RCC 7860 (cell line): ENCODE measurements at regions not wholly inside any gene's neighbourhood (a gene's known extent, or its start where the extent isn't known, plus 50 kb on each side); places are given as distances from the start of the nearest gene placed in this dataset.
"Not testable (repeated sequence)": the region's sequence is repeated elsewhere in the genome, so short reads cannot be mapped to it uniquely, and the experiment has no call there.

Experiments used
- DNase-seq: peaks from one replicate; pipeline ENCODE4 v3.0.0-alpha.2; 2015; ENCODE audit warnings: low spot score
- FAIRE-seq: peaks from 2 replicates; lab custom pipeline; 2012; peaks lifted over from hg19 to GRCh38; lab: Jason Lieb, UNC

GRCh38 chr19:28084659-28085157 is 1128.2 kb downstream of the UQCRFS1 start:
- not testable (repeated sequence) for FAIRE-seq, DNase-seq

GRCh38 chr19:28076628-28077027 is 1136.3 kb downstream of the UQCRFS1 start:
- DNase-seq (no peak), FAIRE-seq (no peak)

- FAIRE-seq: no peak
Observed at GRCh38 chr19:28075229-28075628, 1137.7 kb downstream of the UQCRFS1 start.

GRCh38 chr19:28074773-28075172 is 1138.2 kb downstream of the UQCRFS1 start:
- FAIRE-seq: peak; percentile 69
- peak; percentile 32 for DNase-seq

More at GRCh38 chr19:28075229-28075628, 1137.7 kb downstream of the UQCRFS1 start:
- DNase-seq: no peak

- FAIRE-seq (no peak), DNase-seq (no peak)
Observed at GRCh38 chr19:28067882-28068281, 1145.1 kb downstream of the UQCRFS1 start.

GRCh38 chr19:28066988-28067387 is 1146.0 kb downstream of the UQCRFS1 start:
- no peak for DNase-seq
- no peak for FAIRE-seq

GRCh38 chr19:28066161-28066560 is 1146.8 kb downstream of the UQCRFS1 start:
- no peak for FAIRE-seq
- no peak for DNase-seq

- peak; percentile 12 for DNase-seq
- no peak for FAIRE-seq
Observed at GRCh38 chr19:28065026-28065425, 1147.9 kb downstream of the UQCRFS1 start.

GRCh38 chr19:28063702-28064101 is 1149.2 kb downstream of the UQCRFS1 start:
- DNase-seq (no peak), FAIRE-seq (no peak)

GRCh38 chr19:28061111-28061510 is 1151.8 kb downstream of the UQCRFS1 start:
- no peak for DNase-seq
- no peak for FAIRE-seq

- DNase-seq, FAIRE-seq: not testable (repeated sequence)
Observed at GRCh38 chr19:28057026-28057425, 1155.9 kb downstream of the UQCRFS1 start.

GRCh38 chr19:28051047-28051446 is 1161.9 kb downstream of the UQCRFS1 start:
- FAIRE-seq: no peak
- no peak for DNase-seq

GRCh38 chr19:28049875-28050274 is 1163.1 kb downstream of the UQCRFS1 start:
- DNase-seq (no peak), FAIRE-seq (no peak)

- FAIRE-seq (no peak), DNase-seq (no peak)
Observed at GRCh38 chr19:28046932-28047331, 1166.0 kb downstream of the UQCRFS1 start.

GRCh38 chr19:28045621-28046020 is 1167.3 kb downstream of the UQCRFS1 start:
- DNase-seq (no peak), FAIRE-seq (no peak)

GRCh38 chr19:28044477-28044876 is 1168.5 kb downstream of the UQCRFS1 start:
- FAIRE-seq: no peak

GRCh38 chr19:28042516-28042915 is 1170.4 kb downstream of the UQCRFS1 start:
- no peak for FAIRE-seq
- DNase-seq: no peak

More at GRCh38 chr19:28044477-28044876, 1168.5 kb downstream of the UQCRFS1 start:
- no peak for DNase-seq

GRCh38 chr19:28039677-28040381 is 1173.1 kb downstream of the UQCRFS1 start:
- FAIRE-seq: peak; percentile 88
- peak; percentile 67 for DNase-seq

GRCh38 chr19:28037186-28037585 is 1175.8 kb downstream of the UQCRFS1 start:
- FAIRE-seq: no peak

GRCh38 chr19:28036486-28036885 is 1176.5 kb downstream of the UQCRFS1 start:
- FAIRE-seq: no peak
- DNase-seq: no peak

More at GRCh38 chr19:28037186-28037585, 1175.8 kb downstream of the UQCRFS1 start:
- no peak for DNase-seq

- FAIRE-seq (no peak), DNase-seq (no peak)
Observed at GRCh38 chr19:28034936-28035335, 1178.0 kb downstream of the UQCRFS1 start.

GRCh38 chr19:28028881-28029444 is 1184.0 kb downstream of the UQCRFS1 start:
- FAIRE-seq (peak; percentile 65), DNase-seq (no peak)
